ENCODE measurements at regions not wholly inside any gene's neighbourhood (a gene's known extent, or its start where the extent isn't known, plus 50 kb on each side); places are given as distances from the start of the nearest gene placed in this dataset.

DNA sequence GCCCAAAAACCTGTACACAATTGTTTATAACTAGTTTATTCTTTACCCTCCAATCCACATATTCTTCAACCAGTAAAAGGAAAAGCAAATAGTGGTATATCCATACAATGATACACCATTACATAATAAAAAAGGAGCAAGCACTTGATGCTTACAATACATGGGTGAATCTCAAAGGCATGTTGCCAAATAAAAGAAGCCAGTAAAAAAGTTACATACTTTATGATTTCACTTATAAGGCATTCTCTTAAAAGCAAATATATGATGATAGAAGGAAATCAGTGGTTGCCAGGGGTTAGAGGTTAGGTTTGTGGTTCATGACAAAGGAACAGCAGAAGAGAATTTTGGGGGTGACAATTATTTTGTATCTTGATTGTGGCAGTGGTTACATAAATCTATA, 896.1 kb upstream of the LCORL start:
- H3K9ac ChIP-seq (ENCODE audit: low read depth, low read length, poor library complexity, severe bottlenecking): no peak overlapping the region
- no peak overlapping the region for H2AFZ ChIP-seq (ENCODE audit: low read length)
- H3K9me3 ChIP-seq (ENCODE audit: insufficient read depth, low read depth, low read length): no peaks in the 10 kb centered on the region

GRCh38 chr4:18914182-18914581, 892.6 kb upstream of the LCORL start:
- no peak overlapping the region for H3K9ac ChIP-seq (ENCODE audit: low read depth, low read length, poor library complexity, severe bottlenecking)
- TF ChIP-seq, protein P1, sequence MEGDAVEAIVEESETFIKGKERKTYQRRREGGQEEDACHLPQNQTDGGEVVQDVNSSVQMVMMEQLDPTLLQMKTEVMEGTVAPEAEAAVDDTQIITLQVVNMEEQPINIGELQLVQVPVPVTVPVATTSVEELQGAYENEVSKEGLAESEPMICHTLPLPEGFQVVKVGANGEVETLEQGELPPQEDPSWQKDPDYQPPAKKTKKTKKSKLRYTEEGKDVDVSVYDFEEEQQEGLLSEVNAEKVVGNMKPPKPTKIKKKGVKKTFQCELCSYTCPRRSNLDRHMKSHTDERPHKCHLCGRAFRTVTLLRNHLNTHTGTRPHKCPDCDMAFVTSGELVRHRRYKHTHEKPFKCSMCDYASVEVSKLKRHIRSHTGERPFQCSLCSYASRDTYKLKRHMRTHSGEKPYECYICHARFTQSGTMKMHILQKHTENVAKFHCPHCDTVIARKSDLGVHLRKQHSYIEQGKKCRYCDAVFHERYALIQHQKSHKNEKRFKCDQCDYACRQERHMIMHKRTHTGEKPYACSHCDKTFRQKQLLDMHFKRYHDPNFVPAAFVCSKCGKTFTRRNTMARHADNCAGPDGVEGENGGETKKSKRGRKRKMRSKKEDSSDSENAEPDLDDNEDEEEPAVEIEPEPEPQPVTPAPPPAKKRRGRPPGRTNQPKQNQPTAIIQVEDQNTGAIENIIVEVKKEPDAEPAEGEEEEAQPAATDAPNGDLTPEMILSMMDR (conservative IDR thresholded peaks at IDR 0.05; ENCODE audit: low read length): no peak
- no peak for TF ChIP-seq EZH2phosphoT487 (IDR thresholded peaks at IDR 0.05; ENCODE audit: borderline replicate concordance)
- no peaks in the 10 kb centered on the region for H3F3A ChIP-seq (ENCODE audit: low read depth)
- no peaks in the 10 kb centered on the region for H3K4me1 ChIP-seq (ENCODE audit: insufficient read depth, low read length, poor library complexity, severe bottlenecking)
- no peaks in the 10 kb centered on the region for H3K27me3 ChIP-seq (ENCODE audit: insufficient read depth, low read length, poor library complexity, severe bottlenecking)
- H3K4me3 ChIP-seq (ENCODE audit: low read length, poor library complexity, severe bottlenecking): no peak overlapping the region
- H3K36me3 ChIP-seq (ENCODE audit: insufficient read depth, low read length): no peaks in the 10 kb centered on the region
- H2AFZ ChIP-seq (ENCODE audit: low read length): no peak overlapping the region
- H3K9me2 ChIP-seq (replicated peaks; ENCODE audit: low read depth, low read length): no peaks in the 10 kb centered on the region
- H3K4me2 ChIP-seq (ENCODE audit: low read depth, low read length, poor library complexity, severe bottlenecking): no peak overlapping the region
- H3K79me2 ChIP-seq (ENCODE audit: insufficient read depth, low read length): no peaks in the 10 kb centered on the region
- no peaks in the 10 kb centered on the region for H3K9me3 ChIP-seq (ENCODE audit: insufficient read depth, low read depth, low read length)
- H4K20me1 ChIP-seq (ENCODE audit: insufficient read depth, low read length, poor library complexity, severe bottlenecking): no peaks in the 10 kb centered on the region

More for the DNA sequence above, 896.1 kb upstream of the LCORL start:
- H3K4me2 ChIP-seq (ENCODE audit: low read depth, low read length, poor library complexity, severe bottlenecking): no peak overlapping the region
- H4K20me1 ChIP-seq (ENCODE audit: insufficient read depth, low read length, poor library complexity, severe bottlenecking): no peaks in the 10 kb centered on the region
- H3K9me2 ChIP-seq (replicated peaks; ENCODE audit: low read depth, low read length): no peaks in the 10 kb centered on the region
- TF ChIP-seq, protein P1 (conservative IDR thresholded peaks at IDR 0.05; ENCODE audit: low read length): no peak
- TF ChIP-seq EZH2phosphoT487 (IDR thresholded peaks at IDR 0.05; ENCODE audit: borderline replicate concordance): no peak
- H3K79me2 ChIP-seq (ENCODE audit: insufficient read depth, low read length): no peaks in the 10 kb centered on the region
- H3F3A ChIP-seq (ENCODE audit: low read depth): no peaks in the 10 kb centered on the region
- H3K4me3 ChIP-seq (ENCODE audit: low read length, poor library complexity, severe bottlenecking): no peak overlapping the region
- H3K36me3 ChIP-seq (ENCODE audit: insufficient read depth, low read length): no peaks in the 10 kb centered on the region
- H3K4me1 ChIP-seq (ENCODE audit: insufficient read depth, low read length, poor library complexity, severe bottlenecking): no peaks in the 10 kb centered on the region
- no peaks in the 10 kb centered on the region for H3K27me3 ChIP-seq (ENCODE audit: insufficient read depth, low read length, poor library complexity, severe bottlenecking)

- no peaks in the 10 kb centered on the region for H3K9me3 ChIP-seq (ENCODE audit: insufficient read depth, low read depth, low read length)
Measured at GRCh38 chr4:18894928-18895327, 873.4 kb upstream of the LCORL start.

More at GRCh38 chr4:18894928-18895327, 873.4 kb upstream of the LCORL start:
- H3K36me3 ChIP-seq (ENCODE audit: insufficient read depth, low read length): no peaks in the 10 kb centered on the region
- H3K9ac ChIP-seq (ENCODE audit: low read depth, low read length, poor library complexity, severe bottlenecking): no peak overlapping the region
- H3K4me2 ChIP-seq (ENCODE audit: low read depth, low read length, poor library complexity, severe bottlenecking): no peak overlapping the region
- H3F3A ChIP-seq (ENCODE audit: low read depth): no peaks in the 10 kb centered on the region
- no peak overlapping the region for H3K4me3 ChIP-seq (ENCODE audit: low read length, poor library complexity, severe bottlenecking)
- no peaks in the 10 kb centered on the region for H3K4me1 ChIP-seq (ENCODE audit: insufficient read depth, low read length, poor library complexity, severe bottlenecking)
- H3K79me2 ChIP-seq (ENCODE audit: insufficient read depth, low read length): no peaks in the 10 kb centered on the region
- no peak overlapping the region for H2AFZ ChIP-seq (ENCODE audit: low read length)
- no peaks in the 10 kb centered on the region for H4K20me1 ChIP-seq (ENCODE audit: insufficient read depth, low read length, poor library complexity, severe bottlenecking)
- TF ChIP-seq, protein P1 (conservative IDR thresholded peaks at IDR 0.05; ENCODE audit: low read length): no peak
- no peak for TF ChIP-seq EZH2phosphoT487 (IDR thresholded peaks at IDR 0.05; ENCODE audit: borderline replicate concordance)
- no peaks in the 10 kb centered on the region for H3K27me3 ChIP-seq (ENCODE audit: insufficient read depth, low read length, poor library complexity, severe bottlenecking)
- no peaks in the 10 kb centered on the region for H3K9me2 ChIP-seq (replicated peaks; ENCODE audit: low read depth, low read length)

All from Loucy (cell line).